Gastroesophageal sphincter (tissue), 4 donors: ENCODE measurements at regions not wholly inside any gene's neighbourhood (a gene's known extent, or its start where the extent isn't known, plus 50 kb on each side); places are given as distances from the start of the nearest gene placed in this dataset.

ENCODE experiments used
- ATAC-seq: fragments of 150-250 bp; one replicate; pipeline ENCODE4 v1.9.1; 2016; ENCODE audit warnings: mild to moderate bottlenecking, moderate library complexity
- H3K27ac ChIP-seq, 4 donors: fragments of 200-600 bp; sonication (generic) in 3 of 4; 1 replicate in 3 of 4; 2 replicates in 1 of 4; pipeline ENCODE4 v1.5.1; 2016 to 2019
- H3K27me3 ChIP-seq: fragments of 200-600 bp; sonication (generic); one replicate; pipeline ENCODE4 v1.5.1; 2019
- H3K36me3 ChIP-seq, 2 donors: fragments of 200-600 bp; sonication (generic); one replicate each; pipeline ENCODE4 v1.5.1; 2019; ENCODE audit warnings: control low read depth in 1 of 2
- H3K4me1 ChIP-seq, 3 donors: fragments of 200-600 bp; sonication (generic); 1 replicate in 2 of 3; 2 replicates in 1 of 3; pipeline ENCODE4 v1.5.1; 2016 to 2019; ENCODE audit warnings: control low read depth in 2 of 3
- H3K4me3 ChIP-seq, 2 donors: fragments of 200-600 bp; sonication (generic); one replicate each; pipeline ENCODE4 v1.5.1; 2019; ENCODE audit warnings: mild to moderate bottlenecking in 1 of 2, moderate library complexity in 1 of 2
- H3K9me3 ChIP-seq, 3 donors: fragments of 200-600 bp; sonication (generic); one replicate each; pipeline ENCODE4 v1.5.1; 2017 to 2019; ENCODE audit warnings: control low read depth in 2 of 3
- EP300 ChIP-seq: sonication (generic); formaldehyde crosslinking; IDR thresholded peaks from one replicate; pipeline ENCODE4 v1.6.1; 2017; ENCODE audit warnings: antibody characterized with exemption, mild to moderate bottlenecking
- POLR2A ChIP-seq, 2 donors: fragments of 450-650 bp; IDR thresholded peaks; one replicate each; pipeline ENCODE4 v1.6.1; 2017; ENCODE audit warnings: antibody characterized with exemption in 2 of 2, mild to moderate bottlenecking in 2 of 2, moderate library complexity in 1 of 2
- POLR2AphosphoS5 ChIP-seq: sonication (generic); formaldehyde crosslinking; IDR thresholded peaks from one replicate; pipeline ENCODE4 v1.6.1; 2017; ENCODE audit warnings: antibody characterized with exemption
- WGBS, 2 donors: methylation state at CpG; one replicate each; pipeline ENCODE4 v1.1.5; 2018; ENCODE audit warnings: low coverage in 1 of 2; 5-methylcytosine and 5-hydroxymethylcytosine counted together
- TF ChIP-seq, protein P1 (sequence below), 4 experiments: fragments of 200-600 bp in 2 of 4; fragments of 450-650 bp in 2 of 4; sonication (generic) in 1 of 4; IDR thresholded peaks; one replicate each; pipeline ENCODE4 v1.5.1; 2017 to 2019; ENCODE audit warnings: antibody characterized with exemption in 4 of 4, mild to moderate bottlenecking in 2 of 4, moderate library complexity in 2 of 4

GRCh38 chr1:2875707-2876561 is 74.4 kb upstream of the TTC34 start:
- Histone ChIP-seq H3K36me3 (no peaks in the 10 kb centered on the region), H3K9me3 (peaks cover 0 to 16% (median 3%) of the 10 kb centered on the region in 3 donors), H3K4me1 (peaks cover 0 to 20% (median 0%) of the 10 kb centered on the region in 3 donors), H3K4me3 (no peak overlapping the region), H3K27ac (no peak overlapping the region), H3K27me3 (peaks cover 88% of the 10 kb centered on the region)
- WGBS, 2 donors, result 5 to 49% methylated on average over 6 to 8 of the region's 42 CpGs
- no peak for ATAC-seq
- TF ChIP-seq POLR2AphosphoS5, result no peak
- TF ChIP-seq, protein P1, sequence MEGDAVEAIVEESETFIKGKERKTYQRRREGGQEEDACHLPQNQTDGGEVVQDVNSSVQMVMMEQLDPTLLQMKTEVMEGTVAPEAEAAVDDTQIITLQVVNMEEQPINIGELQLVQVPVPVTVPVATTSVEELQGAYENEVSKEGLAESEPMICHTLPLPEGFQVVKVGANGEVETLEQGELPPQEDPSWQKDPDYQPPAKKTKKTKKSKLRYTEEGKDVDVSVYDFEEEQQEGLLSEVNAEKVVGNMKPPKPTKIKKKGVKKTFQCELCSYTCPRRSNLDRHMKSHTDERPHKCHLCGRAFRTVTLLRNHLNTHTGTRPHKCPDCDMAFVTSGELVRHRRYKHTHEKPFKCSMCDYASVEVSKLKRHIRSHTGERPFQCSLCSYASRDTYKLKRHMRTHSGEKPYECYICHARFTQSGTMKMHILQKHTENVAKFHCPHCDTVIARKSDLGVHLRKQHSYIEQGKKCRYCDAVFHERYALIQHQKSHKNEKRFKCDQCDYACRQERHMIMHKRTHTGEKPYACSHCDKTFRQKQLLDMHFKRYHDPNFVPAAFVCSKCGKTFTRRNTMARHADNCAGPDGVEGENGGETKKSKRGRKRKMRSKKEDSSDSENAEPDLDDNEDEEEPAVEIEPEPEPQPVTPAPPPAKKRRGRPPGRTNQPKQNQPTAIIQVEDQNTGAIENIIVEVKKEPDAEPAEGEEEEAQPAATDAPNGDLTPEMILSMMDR (IDR thresholded peaks at IDR 0.05), result peak in 2 of 4 experiments; percentile 55 to 63
- no peak for TF ChIP-seq EP300

GRCh38 chr1:2876846-2877245 is 75.4 kb upstream of the TTC34 start:
- Histone ChIP-seq H3K27me3 (peaks cover 93% of the 10 kb centered on the region), H3K9me3 (peaks cover 0 to 7% (median under 1%) of the 10 kb centered on the region in 3 donors), H3K4me1 (peaks cover 0 to 20% (median 0%) of the 10 kb centered on the region in 3 donors), H3K4me3 (no peak overlapping the region), H3K27ac (no peak overlapping the region), H3K36me3 (no peaks in the 10 kb centered on the region)
- TF ChIP-seq POLR2A (IDR thresholded peaks at IDR 0.05) (no peak), EP300 (no peak), POLR2AphosphoS5 (no peak)
- TF ChIP-seq, protein P1 (IDR thresholded peaks at IDR 0.05), result no peak
- ATAC-seq, result no peak
- no CpG with 5 or more reads among the region's 18 CpGs for WGBS, 2 donors

- 58% methylated on average over 2 of the region's 17 CpGs; no CpG with 5 or more reads in 1 of the 2 donors for WGBS, 2 donors
Measured at GRCh38 chr1:2877391-2877790, 75.9 kb upstream of the TTC34 start.

DNA sequence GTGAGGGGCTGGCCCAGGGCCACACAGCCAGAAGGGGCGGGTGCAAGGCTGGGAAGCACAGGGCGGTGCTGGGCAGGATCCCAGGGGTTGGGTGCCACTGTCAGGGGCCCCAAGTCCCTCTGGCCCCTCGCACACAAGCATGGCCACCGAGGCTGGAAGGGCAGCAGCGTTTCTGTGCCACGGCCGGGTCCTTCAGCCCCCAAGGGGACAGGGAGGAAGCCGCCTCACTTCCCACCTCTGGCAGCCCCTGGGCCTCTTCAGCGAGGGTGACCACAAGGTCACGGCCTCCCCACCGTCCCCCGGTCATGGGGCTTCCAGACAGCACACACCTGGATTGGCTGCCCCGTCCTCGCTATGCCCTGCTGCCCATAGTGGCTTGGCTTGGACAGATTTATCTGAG is 77.1 kb upstream of the TTC34 start:
- TF ChIP-seq EP300 (no peak), POLR2AphosphoS5 (no peak), POLR2A (IDR thresholded peaks at IDR 0.05) (no peak)
- TF ChIP-seq, protein P1 (IDR thresholded peaks at IDR 0.05), result no peak
- Histone ChIP-seq H3K4me1 (peaks cover 0 to 20% (median 0%) of the 10 kb centered on the region in 3 donors), H3K9me3 (no peaks in the 10 kb centered on the region), H3K27me3 (peaks cover 96% of the 10 kb centered on the region), H3K36me3 (no peaks in the 10 kb centered on the region), H3K27ac (no peak overlapping the region), H3K4me3 (no peak overlapping the region)
- WGBS, 2 donors, result no CpG with 5 or more reads among the region's 14 CpGs
- ATAC-seq, result no peak

More at GRCh38 chr1:2877391-2877790, 75.9 kb upstream of the TTC34 start:
- H3K27ac ChIP-seq, result no peak overlapping the region
- TF ChIP-seq POLR2A (IDR thresholded peaks at IDR 0.05), result no peak
- TF ChIP-seq, protein P1 (IDR thresholded peaks at IDR 0.05), result no peak
- TF ChIP-seq EP300, result no peak
- TF ChIP-seq POLR2AphosphoS5, result no peak
- H3K36me3 ChIP-seq, result no peaks in the 10 kb centered on the region
- H3K9me3 ChIP-seq, result peaks cover 0 to 1% (median 0%) of the 10 kb centered on the region in 3 donors
- ATAC-seq, result no peak
- H3K27me3 ChIP-seq, result peaks cover 93% of the 10 kb centered on the region
- H3K4me3 ChIP-seq, result no peak overlapping the region
- peaks cover 0 to 20% (median 0%) of the 10 kb centered on the region in 3 donors for H3K4me1 ChIP-seq

DNA sequence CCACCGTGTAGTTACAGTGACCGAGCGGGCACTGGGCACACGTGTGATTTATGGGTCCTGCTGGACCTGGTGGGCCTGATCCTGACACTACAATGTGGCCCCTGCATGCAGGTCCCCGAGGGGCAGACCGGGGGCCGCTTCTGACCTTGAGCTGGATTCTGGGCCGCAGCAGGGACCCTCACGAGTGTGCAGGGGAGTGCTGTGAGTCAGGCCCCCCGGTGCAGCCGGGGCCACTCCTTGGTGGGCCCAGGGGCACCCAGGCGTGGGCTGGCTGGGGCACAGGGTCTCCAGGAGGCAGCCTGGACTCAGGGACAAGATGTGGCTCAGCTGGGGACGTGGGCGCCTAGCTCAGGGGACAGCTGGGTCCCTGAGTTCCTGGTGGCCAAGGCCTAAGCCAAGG is 77.5 kb upstream of the TTC34 start:
- Histone ChIP-seq H3K4me3 (no peak overlapping the region), H3K9me3 (no peaks in the 10 kb centered on the region), H3K27ac (no peak overlapping the region), H3K36me3 (no peaks in the 10 kb centered on the region), H3K4me1 (peaks cover 0 to 20% (median 0%) of the 10 kb centered on the region in 3 donors), H3K27me3 (peaks cover 96% of the 10 kb centered on the region)
- no CpG with 5 or more reads among the region's 14 CpGs for WGBS, 2 donors
- TF ChIP-seq, protein P1 (IDR thresholded peaks at IDR 0.05), result no peak
- no peak for TF ChIP-seq EP300
- no peak for TF ChIP-seq POLR2A (IDR thresholded peaks at IDR 0.05)
- no peak for ATAC-seq
